Fibroblast of lung (primary cell): ENCODE measurements at regions not wholly inside any gene's neighbourhood (a gene's known extent, or its start where the extent isn't known, plus 50 kb on each side); places are given as distances from the start of the nearest gene placed in this dataset.

ENCODE experiments used
- EZH2 ChIP-seq: IDR thresholded peaks from 2 replicates; pipeline ENCODE4 v1.5.1; 2012; ENCODE audit warnings: low read length, control low read depth, mild to moderate bottlenecking; ENCODE audit errors: missing control alignments
- TF ChIP-seq, protein P1 (sequence below), 2 donors: IDR thresholded peaks in 1 of 2; conservative IDR thresholded peaks in 1 of 2; 1 replicate in 1 of 2; 2 replicates in 1 of 2; pipeline ENCODE4 v1.5.1; 2011 to 2012; ENCODE audit warnings: low read length in 2 of 2, control low read depth in 1 of 2, inconsistent platforms in 1 of 2, low read depth in 1 of 2, mild to moderate bottlenecking in 1 of 2

DNA sequence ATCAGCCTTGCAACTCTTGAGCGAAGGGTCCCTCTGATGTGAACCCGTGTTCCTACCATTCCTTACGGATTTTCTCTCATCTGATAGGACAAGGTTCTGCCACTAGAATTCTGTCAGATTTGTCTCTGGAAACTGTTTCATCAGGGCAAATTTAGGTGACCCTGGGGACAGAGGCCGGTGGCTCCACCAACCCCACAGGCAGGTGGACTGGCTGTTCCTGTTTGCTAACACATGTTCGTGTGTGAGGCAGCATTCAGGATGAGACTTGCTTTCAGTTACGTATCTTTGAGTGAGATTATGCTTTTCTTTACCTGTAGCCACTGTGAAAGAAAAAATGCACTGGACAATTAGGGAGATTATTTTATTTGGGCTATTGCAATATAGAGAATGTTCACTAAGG, 449.9 kb downstream of the INHBA start:
- TF ChIP-seq, protein P1, sequence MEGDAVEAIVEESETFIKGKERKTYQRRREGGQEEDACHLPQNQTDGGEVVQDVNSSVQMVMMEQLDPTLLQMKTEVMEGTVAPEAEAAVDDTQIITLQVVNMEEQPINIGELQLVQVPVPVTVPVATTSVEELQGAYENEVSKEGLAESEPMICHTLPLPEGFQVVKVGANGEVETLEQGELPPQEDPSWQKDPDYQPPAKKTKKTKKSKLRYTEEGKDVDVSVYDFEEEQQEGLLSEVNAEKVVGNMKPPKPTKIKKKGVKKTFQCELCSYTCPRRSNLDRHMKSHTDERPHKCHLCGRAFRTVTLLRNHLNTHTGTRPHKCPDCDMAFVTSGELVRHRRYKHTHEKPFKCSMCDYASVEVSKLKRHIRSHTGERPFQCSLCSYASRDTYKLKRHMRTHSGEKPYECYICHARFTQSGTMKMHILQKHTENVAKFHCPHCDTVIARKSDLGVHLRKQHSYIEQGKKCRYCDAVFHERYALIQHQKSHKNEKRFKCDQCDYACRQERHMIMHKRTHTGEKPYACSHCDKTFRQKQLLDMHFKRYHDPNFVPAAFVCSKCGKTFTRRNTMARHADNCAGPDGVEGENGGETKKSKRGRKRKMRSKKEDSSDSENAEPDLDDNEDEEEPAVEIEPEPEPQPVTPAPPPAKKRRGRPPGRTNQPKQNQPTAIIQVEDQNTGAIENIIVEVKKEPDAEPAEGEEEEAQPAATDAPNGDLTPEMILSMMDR (conservative IDR thresholded peaks at IDR 0.05 in 1 of 2, IDR thresholded peaks at IDR 0.05 in 1 of 2; ENCODE audit: low read depth in 1 of 2, low read length in 2 of 2) = no peak
- TF ChIP-seq EZH2 = no peak
